ENCODE measurements at regions not wholly inside any gene's neighbourhood (a gene's known extent, or its start where the extent isn't known, plus 50 kb on each side); places are given as distances from the start of the nearest gene placed in this dataset.
"Not testable (repeated sequence)": the region's sequence is repeated elsewhere in the genome, so short reads cannot be mapped to it uniquely, and the experiment has no call there.

DNA sequence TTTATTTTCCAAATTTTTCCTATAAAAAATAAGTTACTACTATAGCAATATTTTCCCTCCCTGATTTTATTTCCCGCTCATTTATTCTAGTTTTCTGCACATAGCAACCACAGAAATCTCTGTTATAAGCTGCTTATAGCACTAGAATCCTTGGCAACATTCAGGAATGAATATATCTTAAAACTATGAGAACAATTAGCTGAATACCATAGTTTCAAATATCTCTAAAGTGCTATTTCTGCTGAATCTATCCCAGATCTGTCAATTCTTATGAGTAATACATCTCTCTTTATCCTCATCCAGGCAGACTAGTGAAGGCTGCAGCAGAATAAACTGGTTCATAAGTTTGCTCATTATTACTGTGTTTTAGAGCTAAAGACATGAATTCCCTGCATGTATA is 622.9 kb upstream of the DIPK2B start:
- no peak for DNase-seq (ENCODE audit: low read depth in 2 of 2)

DNA sequence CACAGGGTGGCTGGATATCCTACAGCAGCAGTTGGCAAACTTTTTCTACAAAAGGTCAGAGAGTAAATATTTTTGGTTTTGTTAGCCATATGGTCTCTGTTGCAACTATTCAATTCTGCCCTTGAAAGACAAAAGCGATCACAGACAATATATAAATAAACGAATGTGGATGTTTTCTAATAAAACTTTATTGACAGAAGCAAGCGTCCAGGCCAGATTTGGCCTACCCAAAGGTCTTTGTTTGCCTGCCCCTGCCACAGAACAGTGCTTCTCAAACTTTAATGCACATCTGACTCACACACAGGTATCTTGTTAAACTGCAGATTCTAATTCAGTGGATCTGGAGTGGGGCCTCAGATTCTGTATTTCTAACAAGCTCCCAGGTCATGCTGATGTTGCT is 621.4 kb upstream of the DIPK2B start:
- DNase-seq (ENCODE audit: low read depth in 2 of 2), result no peak

DNA sequence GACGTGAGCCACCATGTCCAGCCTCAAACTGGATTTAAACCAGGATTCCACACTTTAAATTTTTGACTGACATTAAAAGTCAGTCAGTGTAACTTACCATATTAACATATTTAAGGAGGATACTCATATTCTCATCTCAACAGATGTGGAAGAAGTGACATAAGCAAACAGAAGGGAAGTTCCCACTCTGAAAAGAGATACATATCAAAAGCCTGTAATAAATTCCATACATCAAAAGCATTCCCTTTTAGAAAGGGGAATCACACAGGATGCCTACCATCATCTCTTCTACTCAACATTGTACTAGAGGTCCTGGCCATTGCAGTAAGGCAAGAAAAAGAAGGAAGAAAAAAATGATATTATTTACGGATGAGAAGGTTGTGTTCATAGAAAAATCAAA is 618.2 kb upstream of the DIPK2B start:
- no peak for DNase-seq (ENCODE audit: low read depth in 2 of 2)

DNA sequence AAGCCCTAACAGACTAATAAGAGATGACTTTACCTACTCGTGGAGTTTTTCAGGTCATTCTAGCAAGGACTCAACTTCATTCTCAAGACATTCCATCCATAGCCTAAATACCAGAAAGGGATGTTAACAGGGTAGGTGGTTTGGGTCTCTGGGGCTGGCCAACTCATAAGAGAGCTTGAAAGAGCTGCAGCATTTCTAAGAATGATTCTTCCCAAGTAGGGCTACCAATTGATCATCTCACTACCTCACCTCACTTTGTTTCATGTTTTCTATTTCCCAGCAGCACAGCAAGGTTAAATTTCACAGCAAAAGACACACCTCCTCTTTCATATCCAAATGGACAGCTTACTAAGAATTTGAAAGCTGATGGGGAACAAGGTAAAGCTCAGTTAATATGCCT is 614.8 kb upstream of the DIPK2B start:
- DNase-seq (ENCODE audit: low read depth in 2 of 2), result no peak

DNA sequence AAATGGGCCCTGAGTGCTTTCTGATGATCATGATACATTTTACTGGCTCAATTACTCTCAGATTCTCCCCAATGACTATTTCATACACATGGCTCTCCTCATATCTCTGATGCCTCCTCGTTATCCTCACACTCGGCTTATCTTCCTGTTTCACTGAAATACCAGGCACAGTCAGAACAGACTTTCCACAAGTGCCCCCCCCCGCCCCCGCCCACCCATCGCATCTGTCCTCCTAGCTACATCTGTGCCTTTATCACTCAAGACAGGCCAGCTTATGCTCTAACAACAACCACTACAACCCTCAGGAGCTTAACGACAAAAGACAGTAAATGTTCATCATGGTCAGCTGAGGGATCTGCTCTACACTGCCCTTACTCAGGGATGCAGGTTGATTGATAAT is 610.6 kb upstream of the DIPK2B start:
- DNase-seq (ENCODE audit: low read depth in 2 of 2), result no peak

DNA sequence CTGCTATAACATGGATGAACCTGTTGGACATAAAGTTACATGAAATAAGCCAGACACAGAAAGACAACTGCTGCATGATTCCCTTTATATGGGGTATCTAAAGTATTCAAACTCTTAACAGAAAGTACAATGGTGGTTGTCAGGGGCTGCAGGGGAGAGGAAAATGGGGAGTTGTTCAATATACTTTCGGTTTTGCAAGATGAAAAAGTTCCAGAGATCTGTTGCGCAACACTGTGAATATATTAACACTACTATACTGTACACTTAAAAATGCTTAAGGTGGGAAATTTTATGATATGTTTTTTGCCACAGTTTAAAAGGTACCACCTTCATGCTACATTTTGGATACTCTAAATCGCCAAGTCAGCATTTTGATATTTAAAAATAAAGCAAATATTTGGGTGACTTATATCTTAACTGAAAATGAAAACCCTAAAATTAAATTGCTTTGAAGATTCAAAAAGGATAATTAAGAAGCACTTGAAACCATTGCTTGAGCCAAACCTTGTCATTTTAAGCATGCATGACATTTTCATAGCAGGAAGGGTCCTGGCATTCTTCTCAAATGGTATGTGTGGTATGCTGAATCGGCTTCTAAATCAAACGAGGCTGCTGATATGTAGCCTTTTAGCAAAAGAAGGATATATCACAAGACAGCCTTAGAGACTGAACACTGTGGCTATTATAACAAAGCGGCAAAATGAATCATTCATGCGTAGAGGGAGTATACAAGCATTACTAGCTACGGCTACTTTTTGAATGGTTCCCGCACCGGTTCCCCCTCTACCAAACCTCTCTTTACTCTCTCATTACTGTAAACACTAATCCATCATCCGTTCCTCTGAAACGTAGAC is 607.1 kb upstream of the DIPK2B start:
- no peak for DNase-seq (ENCODE audit: low read depth in 2 of 2)

DNA sequence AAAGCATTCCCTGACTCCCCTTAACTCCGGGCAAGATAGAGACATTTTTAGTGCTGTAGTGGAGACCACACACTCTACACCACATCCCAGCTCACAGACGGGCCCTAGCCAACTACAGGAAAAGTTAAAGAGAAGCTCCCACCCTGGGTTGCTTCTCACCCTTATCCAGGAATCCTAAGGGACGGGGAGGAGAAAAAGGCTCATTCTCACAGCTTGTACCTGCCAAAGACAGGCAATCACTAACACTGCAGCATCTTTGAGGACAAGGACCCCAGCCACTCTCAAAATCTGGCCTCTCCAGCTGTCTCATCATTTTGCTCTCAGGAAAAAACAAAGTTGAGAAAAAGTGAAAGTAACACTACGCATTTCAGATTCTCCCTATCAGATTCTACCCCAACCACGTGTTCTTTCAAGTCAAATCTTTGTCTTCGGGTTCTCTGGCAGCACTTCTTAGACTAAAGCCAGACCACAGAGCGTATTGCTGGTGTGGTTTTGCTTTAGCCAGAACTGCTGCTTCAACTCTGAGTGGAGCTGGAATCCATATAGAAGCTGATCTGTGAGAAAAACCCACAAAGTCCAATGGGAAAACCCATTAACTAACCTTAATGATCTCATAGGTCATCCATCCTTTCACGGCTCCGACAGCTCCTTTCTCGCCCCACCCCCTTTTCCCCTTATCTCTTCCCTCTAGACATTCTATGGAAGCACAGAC is 605.9 kb upstream of the DIPK2B start:
- DNase-seq (ENCODE audit: low read depth in 2 of 2), result peak in 1 of 2 experiments; percentile 17

DNA sequence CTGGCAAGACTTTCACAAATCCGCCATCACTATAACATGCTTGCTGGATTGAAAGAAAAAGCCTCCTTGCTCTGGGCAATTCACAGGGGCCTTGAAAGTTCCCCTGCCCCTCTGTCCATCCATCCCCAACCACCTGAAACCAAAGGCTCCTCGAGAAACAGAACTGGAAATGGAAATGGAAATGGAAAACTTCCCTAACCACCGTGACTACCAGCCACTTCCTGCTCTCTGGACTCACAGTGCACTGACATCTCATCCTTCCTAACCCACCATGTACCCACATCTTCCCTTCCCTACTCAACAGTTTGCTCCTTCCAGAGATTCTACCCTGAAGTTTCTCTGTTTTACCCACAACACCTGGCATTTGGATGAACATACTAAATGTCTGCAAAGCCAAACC is 603.6 kb upstream of the DIPK2B start:
- no peak for DNase-seq (ENCODE audit: low read depth in 2 of 2)

DNA sequence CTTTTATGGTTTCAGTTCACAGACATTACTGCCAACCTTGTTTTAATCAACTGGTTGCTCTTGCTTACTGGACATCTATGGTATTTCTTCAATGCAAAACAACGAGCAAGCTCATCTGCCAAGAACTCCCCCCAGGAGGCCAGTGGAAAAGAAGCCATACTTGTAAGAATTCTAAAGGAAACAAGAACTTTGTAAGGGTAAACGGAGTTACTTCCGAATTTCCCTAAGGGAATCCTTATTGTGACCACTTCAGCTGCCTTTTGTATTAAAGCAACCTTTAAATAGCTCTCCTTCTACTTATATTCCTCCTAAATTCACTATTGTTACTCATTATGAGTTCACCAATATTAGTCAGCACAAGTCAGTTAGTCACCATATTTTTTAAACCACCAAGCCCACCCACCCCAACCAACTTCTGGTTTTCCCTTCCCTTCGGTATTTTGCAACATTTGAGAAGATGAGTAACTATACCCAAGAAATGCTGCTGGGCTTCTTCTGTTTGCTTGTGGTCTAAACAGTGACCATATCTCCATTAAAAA is 602.8 kb upstream of the DIPK2B start:
- peak in 1 of 2 experiments; percentile 38 for DNase-seq (ENCODE audit: low read depth in 2 of 2)

DNA sequence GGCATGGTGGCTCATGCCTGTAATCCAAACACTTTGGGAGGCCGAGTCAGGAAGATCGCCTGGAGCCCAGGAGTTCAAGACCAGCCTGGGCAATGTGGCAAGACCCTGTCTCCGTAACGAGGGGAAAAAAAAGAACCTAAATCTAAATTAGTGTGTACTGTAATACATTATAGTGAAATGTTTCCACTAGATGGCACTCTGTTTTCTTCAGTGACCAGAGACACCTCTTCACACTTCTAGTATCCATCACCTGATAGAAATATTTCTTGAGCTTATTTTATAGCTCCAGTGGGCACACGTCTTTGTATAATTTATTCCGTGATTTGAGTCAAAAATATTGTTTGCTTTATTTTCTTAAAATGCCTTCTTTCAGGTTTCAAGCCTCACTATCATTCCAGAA is 600.9 kb upstream of the DIPK2B start:
- DNase-seq (ENCODE audit: low read depth in 2 of 2), result no peak

DNA sequence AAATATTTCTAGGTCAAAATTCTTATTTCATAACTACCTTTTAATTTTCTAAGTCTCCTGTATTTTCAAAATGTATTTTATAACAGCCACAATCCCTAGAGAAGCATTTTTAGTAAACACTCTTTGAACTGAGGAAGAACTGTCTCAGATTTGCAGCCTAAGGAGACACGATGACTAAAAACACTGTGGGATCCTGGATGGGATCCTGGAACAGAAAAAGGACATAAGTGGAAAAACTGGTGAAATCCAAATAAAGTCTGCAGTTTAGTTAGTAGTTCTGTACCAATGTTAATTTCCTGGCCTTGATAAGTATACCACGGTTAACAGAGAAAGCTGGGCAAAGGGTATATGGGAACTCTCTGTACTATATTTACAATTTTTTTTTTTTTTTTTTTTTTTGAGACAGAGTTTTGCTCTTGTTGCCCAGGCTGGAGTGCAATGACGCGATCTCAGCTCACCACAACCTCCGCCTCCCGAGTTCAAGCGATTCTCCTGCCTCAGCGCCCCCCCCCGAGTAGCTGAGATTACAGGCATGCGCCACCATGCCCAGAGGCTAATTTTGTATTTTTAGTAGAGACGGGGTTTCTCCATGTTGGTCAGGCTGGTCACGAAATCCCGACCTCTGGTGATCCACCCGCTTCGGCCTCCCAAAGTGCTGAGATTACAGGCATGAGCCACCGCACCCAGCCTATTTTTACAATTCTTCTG is 600.2 kb upstream of the DIPK2B start:
- DNase-seq (ENCODE audit: low read depth in 2 of 2), result not testable (repeated sequence)

DNA sequence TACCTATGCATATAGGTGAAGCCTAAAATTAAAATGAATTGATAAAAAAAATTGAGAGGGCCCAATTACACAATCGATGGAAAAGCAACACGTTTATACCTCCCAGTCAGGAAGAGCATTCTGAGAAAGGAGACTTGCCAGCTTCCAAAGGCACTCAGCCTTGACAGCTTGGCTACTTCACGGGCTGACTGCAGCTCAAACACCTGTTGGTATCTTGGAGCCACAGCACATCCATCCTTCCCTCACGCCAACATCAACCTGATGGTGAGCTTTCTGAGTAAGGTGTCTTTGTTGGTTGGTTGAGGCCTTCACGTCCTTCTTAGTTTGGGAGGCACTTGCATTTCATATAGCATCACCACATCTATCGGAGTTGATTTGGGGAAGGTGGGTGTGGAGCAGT is 598.9 kb upstream of the DIPK2B start:
- no peak for DNase-seq (ENCODE audit: low read depth in 2 of 2)

DNA sequence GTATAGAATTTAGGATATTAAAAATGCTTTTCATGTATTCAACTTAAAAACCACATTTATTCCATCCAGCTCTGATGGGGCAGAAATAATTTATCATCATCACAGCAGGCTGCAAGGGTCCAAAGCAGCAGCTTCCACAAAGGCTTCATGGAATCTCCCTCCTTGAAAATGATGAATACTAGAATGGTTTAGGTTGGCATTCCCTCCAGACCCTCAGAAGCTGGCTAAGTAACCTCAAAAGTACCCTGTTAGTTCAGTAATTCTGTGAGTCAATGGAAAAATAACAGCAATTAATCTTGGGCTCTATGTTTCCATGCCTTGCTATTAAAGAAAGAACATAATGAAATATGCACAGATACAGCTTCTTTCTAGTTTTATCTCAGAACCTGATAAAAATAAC is 594.9 kb upstream of the DIPK2B start:
- DNase-seq (ENCODE audit: low read depth in 2 of 2), result no peak

DNA sequence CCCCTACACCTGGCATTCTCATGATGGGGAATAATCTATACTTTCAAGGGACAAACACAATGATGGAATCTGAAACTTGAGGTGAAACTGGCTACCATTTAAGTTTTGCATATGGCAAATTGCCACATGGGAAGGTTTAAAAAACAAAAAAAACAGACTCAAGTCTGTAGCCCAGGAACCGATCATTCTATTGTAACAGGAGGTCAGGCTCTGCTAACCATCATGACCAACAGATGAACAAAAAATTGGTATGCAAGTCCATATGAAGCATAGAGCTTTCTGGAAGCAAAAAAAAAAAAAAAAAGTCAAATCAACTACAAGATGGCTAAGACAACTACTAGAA is 594.3 kb upstream of the DIPK2B start:
- no peak for DNase-seq (ENCODE audit: low read depth in 2 of 2)

DNA sequence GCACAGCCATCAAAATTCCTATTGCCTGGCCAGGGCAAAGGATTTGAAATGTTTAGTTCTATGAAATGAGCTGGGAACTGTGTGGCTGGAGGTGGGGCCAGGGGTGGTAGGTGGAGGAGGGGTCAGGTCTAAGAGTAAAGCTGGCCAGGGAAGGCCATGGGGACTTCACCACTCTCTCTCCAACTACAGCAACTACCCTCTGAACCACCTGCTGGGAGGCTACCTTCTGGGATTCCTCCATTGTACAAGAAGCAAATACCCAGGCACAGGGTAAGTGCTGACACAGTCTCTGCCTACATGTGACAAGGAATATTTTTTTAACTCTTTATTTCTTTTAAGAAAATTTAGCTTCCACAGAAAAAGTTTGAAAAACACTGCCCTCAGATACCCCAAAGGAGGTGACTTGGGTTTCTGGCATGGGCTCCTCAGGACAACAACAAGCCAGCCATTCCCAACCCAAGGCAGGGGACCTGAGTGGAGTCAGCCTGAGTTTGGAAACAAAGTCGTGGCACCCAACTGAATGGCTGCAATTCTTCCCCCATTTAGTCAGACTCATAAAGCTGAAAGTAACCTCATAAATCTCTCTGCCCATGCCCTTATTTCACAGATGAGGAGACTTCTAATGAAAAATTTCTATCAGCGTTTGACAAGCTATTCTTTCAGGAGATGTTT is 593.8 kb upstream of the DIPK2B start:
- DNase-seq (ENCODE audit: low read depth in 2 of 2), result no peak

DNA sequence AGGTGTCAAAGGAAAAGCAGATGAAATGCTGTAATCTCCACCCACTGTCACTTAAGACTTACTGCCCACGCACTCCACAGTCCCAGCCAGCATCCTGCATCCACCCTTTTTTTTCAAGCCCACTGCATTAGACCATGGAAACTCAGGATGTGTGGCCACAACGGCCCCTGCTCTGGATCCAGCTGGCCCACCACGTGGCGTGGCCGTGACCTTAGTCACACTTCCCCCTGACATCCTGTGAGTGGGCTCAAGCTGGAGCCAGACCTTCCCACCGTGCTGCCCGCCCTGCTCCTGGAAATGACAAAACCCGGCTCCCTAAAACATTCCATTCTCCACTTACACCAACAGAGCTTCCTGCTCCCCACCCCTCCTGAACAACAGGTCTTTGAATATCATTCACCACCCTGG is 588.3 kb upstream of the DIPK2B start:
- DNase-seq (ENCODE audit: low read depth in 2 of 2), result no peak

DNA sequence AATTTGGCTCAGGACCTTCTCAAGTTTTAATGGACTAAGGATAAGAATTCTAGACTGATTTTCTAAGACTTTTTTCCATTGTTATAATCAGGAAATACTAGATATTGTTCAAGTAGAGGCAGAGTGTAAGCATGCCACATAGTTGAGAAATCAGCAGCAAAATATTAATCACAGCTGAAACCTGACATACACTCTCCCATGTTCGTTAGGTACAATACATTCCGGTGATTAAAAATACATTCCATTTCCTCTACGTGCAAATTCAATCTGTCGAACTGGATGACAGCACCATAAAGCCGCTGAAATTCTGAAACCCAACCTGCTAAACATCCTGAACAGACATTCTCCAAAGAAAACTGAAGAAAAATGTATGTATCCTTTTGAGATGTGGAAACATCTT is 587.6 kb upstream of the DIPK2B start:
- DNase-seq (ENCODE audit: low read depth in 2 of 2), result no peak

DNA sequence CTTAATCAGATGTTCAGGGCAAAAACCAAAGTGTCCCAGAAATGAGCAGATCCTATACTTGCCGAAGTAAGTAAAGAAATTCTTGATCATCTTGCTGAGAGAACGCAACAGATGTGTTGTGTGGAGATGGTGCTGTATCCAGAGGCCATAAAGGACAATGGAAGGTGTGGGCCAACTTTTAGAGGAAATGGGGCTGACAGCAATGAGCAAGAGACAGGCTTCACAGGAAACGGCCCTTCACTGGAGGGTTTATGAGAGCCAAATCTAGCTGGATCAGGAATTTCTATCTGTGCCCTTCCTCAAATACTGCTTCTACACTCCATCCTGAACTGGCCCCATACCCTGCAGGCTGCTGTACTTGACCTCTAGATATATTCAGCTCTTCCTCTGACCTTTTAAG is 583.9 kb upstream of the DIPK2B start:
- DNase-seq (ENCODE audit: low read depth in 2 of 2), result no peak

DNA sequence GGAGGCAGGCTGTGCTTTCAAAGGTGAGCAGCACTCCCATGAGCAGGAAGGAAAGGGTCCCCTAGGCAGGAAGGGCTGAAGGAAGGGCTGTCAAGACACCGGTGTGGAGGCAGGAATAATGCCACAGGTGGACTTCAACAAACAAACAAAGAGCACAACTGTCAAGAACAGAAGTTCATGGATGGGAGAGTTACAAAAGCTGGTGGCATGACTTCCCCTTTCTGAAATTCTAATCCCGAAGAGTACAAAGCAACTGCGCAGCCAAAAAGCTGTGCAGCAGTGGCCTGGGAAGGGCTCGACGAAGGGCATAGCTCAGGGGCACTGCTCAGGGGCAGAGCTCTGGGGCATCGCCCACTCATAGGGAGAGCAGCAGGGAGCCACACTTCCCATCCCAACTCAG is 582.3 kb upstream of the DIPK2B start:
- no peak for DNase-seq (ENCODE audit: low read depth in 2 of 2)

DNA sequence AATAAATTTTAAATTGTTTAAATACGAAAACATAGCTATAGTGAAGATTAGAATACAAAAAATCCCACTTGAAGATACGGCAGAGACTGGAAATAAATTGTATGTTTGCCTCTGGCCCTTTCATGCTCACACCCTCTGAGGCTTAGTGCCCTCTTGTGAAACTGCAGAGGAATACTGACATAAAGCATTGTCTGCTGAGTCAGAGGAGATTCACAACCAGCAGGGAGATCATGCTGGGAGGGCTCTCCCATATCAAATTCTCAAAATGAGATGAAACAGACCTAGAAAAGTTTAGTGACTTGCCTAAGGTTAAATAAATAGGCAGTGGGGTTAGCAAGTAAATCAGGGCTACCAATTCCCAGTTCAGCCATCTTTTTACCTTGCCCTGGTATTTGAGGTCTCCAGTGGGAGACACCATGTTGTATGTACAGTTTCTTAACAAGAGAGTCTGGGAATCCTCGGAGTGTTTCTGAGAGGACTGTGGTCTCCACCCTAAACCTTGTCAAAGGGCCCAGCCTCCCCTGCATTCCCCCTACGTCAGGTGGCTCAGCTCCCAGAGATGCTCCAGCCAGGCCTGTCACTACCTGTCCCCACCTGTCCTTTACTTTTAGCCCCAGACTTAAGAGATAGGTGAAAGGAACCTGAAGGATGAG is 581.4 kb upstream of the DIPK2B start:
- DNase-seq (ENCODE audit: low read depth in 2 of 2), result no peak

DNA sequence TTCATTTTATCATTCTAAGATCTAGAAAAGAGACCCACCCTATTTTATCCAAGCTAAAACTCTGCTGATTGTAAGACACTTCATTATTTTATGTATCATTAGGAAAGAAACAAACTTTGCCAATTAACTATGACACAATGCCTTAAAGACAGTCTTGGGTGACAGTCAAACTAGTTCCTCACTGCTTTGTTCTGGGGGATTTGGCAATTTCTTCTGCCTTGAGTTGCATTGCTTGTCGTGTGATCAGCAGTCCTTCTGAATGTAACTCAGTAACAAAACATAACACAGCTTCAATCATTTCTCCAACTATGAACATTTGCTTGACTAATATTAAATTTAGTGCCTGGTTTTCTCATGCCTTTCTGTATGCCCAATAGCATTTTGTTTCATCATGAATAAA is 577.9 kb upstream of the DIPK2B start:
- DNase-seq (ENCODE audit: low read depth in 2 of 2), result no peak

DNA sequence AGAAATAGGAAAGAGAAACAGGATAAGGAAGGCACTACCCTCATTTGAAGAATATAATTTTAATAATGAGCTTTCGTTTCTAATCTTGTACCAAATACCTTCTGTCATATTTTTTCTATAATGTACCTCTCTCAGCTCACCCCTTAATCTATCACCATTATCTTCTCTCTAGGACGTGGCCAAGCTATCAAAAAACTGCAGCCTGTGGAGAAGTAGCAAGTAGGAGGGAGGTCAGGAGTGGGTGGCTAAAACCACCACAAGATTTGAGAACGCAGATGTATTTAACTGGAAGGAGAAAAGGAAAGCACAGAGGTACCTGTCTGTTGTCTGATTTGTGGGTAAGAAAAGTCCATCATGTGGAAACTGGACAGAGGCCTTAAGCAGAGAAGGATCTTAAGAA is 576.7 kb upstream of the DIPK2B start:
- DNase-seq (ENCODE audit: low read depth in 2 of 2), result no peak

Measured in stimulated activated CD4-positive, alpha-beta T cell treated with anti-CD3 and anti-CD28 coated beads, Interleukin-12 subunit alpha, Interleukin-12 subunit beta, amount 100 ng/mL, for 24 hours (primary cell).